ENCODE measurements at regions not wholly inside any gene's neighbourhood (a gene's known extent, or its start where the extent isn't known, plus 50 kb on each side); places are given as distances from the start of the nearest gene placed in this dataset.

GRCh38 chr2:212682937-212683336, 144.3 kb upstream of the ERBB4 start:
- intact Hi-C loops (cut with DNase I; ENCODE audit: low total_unique reads): no loop called here
- Histone ChIP-seq H3K36me3 (no peaks in the 10 kb centered on the region), H3K4me1 (no peaks in the 10 kb centered on the region), H3K4me3 (no peak overlapping the region), H3K27ac (no peak overlapping the region), H3K27me3 (no peaks in the 10 kb centered on the region), H3K9me3 (no peaks in the 10 kb centered on the region)
- DNase-seq: no peak
- TF ChIP-seq POLR2A (IDR thresholded peaks at IDR 0.05) (no peak), CTCF (IDR thresholded peaks at IDR 0.05) (no peak)

GRCh38 chr2:212677466-212677865, 138.9 kb upstream of the ERBB4 start:
- TF ChIP-seq CTCF (IDR thresholded peaks at IDR 0.05) (no peak), POLR2A (IDR thresholded peaks at IDR 0.05) (no peak)
- no peak overlapping the region for H3K4me3 ChIP-seq
- H3K27ac ChIP-seq: no peak overlapping the region
- no peaks in the 10 kb centered on the region for H3K36me3 ChIP-seq
- no peaks in the 10 kb centered on the region for H3K4me1 ChIP-seq
- DNase-seq: no peak
- no peaks in the 10 kb centered on the region for H3K27me3 ChIP-seq
- no peaks in the 10 kb centered on the region for H3K9me3 ChIP-seq
- intact Hi-C loops (cut with DNase I; ENCODE audit: low total_unique reads): no loop called here

GRCh38 chr2:212672186-212672585, 133.6 kb upstream of the ERBB4 start:
- intact Hi-C loops (cut with DNase I; ENCODE audit: low total_unique reads): no loop called here
- TF ChIP-seq POLR2A (IDR thresholded peaks at IDR 0.05) (no peak), CTCF (IDR thresholded peaks at IDR 0.05) (no peak)
- Histone ChIP-seq H3K4me3 (no peak overlapping the region), H3K36me3 (no peaks in the 10 kb centered on the region), H3K4me1 (no peaks in the 10 kb centered on the region), H3K9me3 (no peaks in the 10 kb centered on the region), H3K27me3 (no peaks in the 10 kb centered on the region), H3K27ac (no peak overlapping the region)
- DNase-seq: no peak

- H3K36me3 ChIP-seq: no peaks in the 10 kb centered on the region
- no peak overlapping the region for H3K27ac ChIP-seq
- H3K27me3 ChIP-seq: no peaks in the 10 kb centered on the region
- no peak for DNase-seq
- TF ChIP-seq CTCF (IDR thresholded peaks at IDR 0.05) (no peak), POLR2A (IDR thresholded peaks at IDR 0.05) (no peak)
- H3K4me3 ChIP-seq: no peak overlapping the region
- no peaks in the 10 kb centered on the region for H3K9me3 ChIP-seq
- intact Hi-C loops (cut with DNase I; ENCODE audit: low total_unique reads): no loop called here
- no peaks in the 10 kb centered on the region for H3K4me1 ChIP-seq
These were observed 131.2 kb upstream of the ERBB4 start for GRCh38 chr2:212669761-212670160.

- H3K36me3 ChIP-seq: no peaks in the 10 kb centered on the region
- no peak overlapping the region for H3K4me3 ChIP-seq
- H3K4me1 ChIP-seq: no peaks in the 10 kb centered on the region
- DNase-seq: no peak
- TF ChIP-seq POLR2A (IDR thresholded peaks at IDR 0.05) (no peak), CTCF (IDR thresholded peaks at IDR 0.05) (no peak)
- H3K27ac ChIP-seq: no peak overlapping the region
- intact Hi-C loops (cut with DNase I; ENCODE audit: low total_unique reads): no loop called here
- no peaks in the 10 kb centered on the region for H3K27me3 ChIP-seq
- H3K9me3 ChIP-seq: no peaks in the 10 kb centered on the region
These were observed 129.2 kb upstream of the ERBB4 start for GRCh38 chr2:212667751-212668316.
